ENCODE measurements at regions not wholly inside any gene's neighbourhood (a gene's known extent, or its start where the extent isn't known, plus 50 kb on each side); places are given as distances from the start of the nearest gene placed in this dataset.

- Histone ChIP-seq H3K27ac (ENCODE audit: low read length in 2 of 2) (no peak overlapping the region), H3K27me3 (replicated peaks in 1 of 4; ENCODE audit: control extremely low read depth in 1 of 4, control insufficient read depth in 3 of 4, insufficient read depth in 4 of 4, low read length in 3 of 4) (no peaks in the 10 kb centered on the region), H3K4me3 (ENCODE audit: control extremely low read depth in 1 of 5, extremely low read depth in 1 of 5, insufficient read depth in 1 of 5, low read depth in 2 of 5, low read length in 4 of 5) (no peak overlapping the region), H3K79me2 (ENCODE audit: control insufficient read depth, insufficient read depth, low read length) (no peaks in the 10 kb centered on the region), H2AFZ (ENCODE audit: insufficient read depth, low read depth, low read length, poor library complexity, severe bottlenecking) (no peak overlapping the region), H3K36me3 (replicated peaks in 1 of 2; ENCODE audit: control extremely low read depth in 1 of 2, control insufficient read depth in 1 of 2, extremely low read depth in 1 of 2, insufficient read depth in 2 of 2, low read length in 1 of 2) (no peaks in the 10 kb centered on the region), H3K9me3 (ENCODE audit: control extremely low read depth in 1 of 3, control insufficient read depth in 2 of 3, insufficient read depth in 1 of 3, low read length in 2 of 3) (no peaks in the 10 kb centered on the region), H3K9ac (ENCODE audit: low read length) (no peak overlapping the region), H4K20me1 (ENCODE audit: control insufficient read depth, insufficient read depth, low read length, poor library complexity, severe bottlenecking) (no peaks in the 10 kb centered on the region), H3K4me2 (replicated peaks; ENCODE audit: low read depth, low read length, poor library complexity, severe bottlenecking) (no peak overlapping the region), H3K4me1 (ENCODE audit: control insufficient read depth in 2 of 2, insufficient read depth in 2 of 2, low read length in 2 of 2) (no peaks in the 10 kb centered on the region)
- ChIA-PET CTCF (no interaction called here), POLR2A (no interaction called here)
- Mint-ChIP-seq H3K4me3 (no peak overlapping the region), H3K27me3 (no peaks in the 10 kb centered on the region), H3K4me1 (no peaks in the 10 kb centered on the region), H3K27ac (no peak overlapping the region), H3K9me3 (ENCODE audit: insufficient read depth) (no peaks in the 10 kb centered on the region)
- intact Hi-C loops (cut with micrococcal nuclease) = no loop called here
- ATAC-seq (ENCODE audit: low read depth) (no peak), DNase-seq (no peak)
- TF ChIP-seq CTCF (IDR thresholded peaks at IDR 0.05) (no peak), EZH2 (IDR thresholded peaks at IDR 0.05; ENCODE audit: borderline replicate concordance, insufficient read depth, low read depth, low read length, poor library complexity, severe bottlenecking) (no peak)
- WGBS (ENCODE audit: insufficient coverage) = no CpG with 5 or more reads among the region's 2 CpGs
These were observed 349.5 kb upstream of the CPXCR1 start for GRCh38 chrX:88397551-88397950.

GRCh38 chrX:88416002-88416401 is 331.0 kb upstream of the CPXCR1 start:
- H3K4me2 ChIP-seq (replicated peaks; ENCODE audit: low read depth, low read length, poor library complexity, severe bottlenecking) = no peak overlapping the region
- POLR2A ChIA-PET = no interaction called here

More at GRCh38 chrX:88416002-88416401, 331.0 kb upstream of the CPXCR1 start:
- no peak for ATAC-seq (ENCODE audit: low read depth)
- Histone ChIP-seq H2AFZ (ENCODE audit: insufficient read depth, low read depth, low read length, poor library complexity, severe bottlenecking) (no peak overlapping the region), H4K20me1 (ENCODE audit: control insufficient read depth, insufficient read depth, low read length, poor library complexity, severe bottlenecking) (no peaks in the 10 kb centered on the region), H3K27me3 (replicated peaks in 1 of 4; ENCODE audit: control extremely low read depth in 1 of 4, control insufficient read depth in 3 of 4, insufficient read depth in 4 of 4, low read length in 3 of 4) (no peaks in the 10 kb centered on the region), H3K9ac (ENCODE audit: low read length) (no peak overlapping the region), H3K4me3 (ENCODE audit: control extremely low read depth in 1 of 5, extremely low read depth in 1 of 5, insufficient read depth in 1 of 5, low read depth in 2 of 5, low read length in 4 of 5) (no peak overlapping the region), H3K9me3 (ENCODE audit: control extremely low read depth in 1 of 3, control insufficient read depth in 2 of 3, insufficient read depth in 1 of 3, low read length in 2 of 3) (no peaks in the 10 kb centered on the region), H3K79me2 (ENCODE audit: control insufficient read depth, insufficient read depth, low read length) (no peaks in the 10 kb centered on the region), H3K27ac (ENCODE audit: low read length in 2 of 2) (no peak overlapping the region), H3K4me1 (ENCODE audit: control insufficient read depth in 2 of 2, insufficient read depth in 2 of 2, low read length in 2 of 2) (no peaks in the 10 kb centered on the region), H3K36me3 (replicated peaks in 1 of 2; ENCODE audit: control extremely low read depth in 1 of 2, control insufficient read depth in 1 of 2, extremely low read depth in 1 of 2, insufficient read depth in 2 of 2, low read length in 1 of 2) (no peaks in the 10 kb centered on the region)
- H3K27ac Mint-ChIP-seq = no peak overlapping the region
- no peak overlapping the region for H3K4me3 Mint-ChIP-seq
- CTCF ChIA-PET = no interaction called here
- no peaks in the 10 kb centered on the region for H3K9me3 Mint-ChIP-seq (ENCODE audit: insufficient read depth)
- no peaks in the 10 kb centered on the region for H3K27me3 Mint-ChIP-seq
- TF ChIP-seq CTCF (IDR thresholded peaks at IDR 0.05) (no peak), EZH2 (IDR thresholded peaks at IDR 0.05; ENCODE audit: borderline replicate concordance, insufficient read depth, low read depth, low read length, poor library complexity, severe bottlenecking) (no peak)
- DNase-seq = no peak
- WGBS (ENCODE audit: insufficient coverage) = 100% methylated on average over 1 of the region's 5 CpGs
- intact Hi-C loops (cut with micrococcal nuclease) = no loop called here
- no peaks in the 10 kb centered on the region for H3K4me1 Mint-ChIP-seq
